NCI-H2029 (cell line): ENCODE measurements at regions not wholly inside any gene's neighbourhood (a gene's known extent, or its start where the extent isn't known, plus 50 kb on each side); places are given as distances from the start of the nearest gene placed in this dataset.
A peak's percentile ranks its signal among the peaks of the same experiment; 100 is the strongest.
"Not testable (repeated sequence)": the region's sequence is repeated elsewhere in the genome, so short reads cannot be mapped to it uniquely, and the experiment has no call there.

Experiments
- DNase-seq: peaks from one replicate; lab custom pipeline; 2025; lab: John Stamatoyannopoulos, UW

DNA sequence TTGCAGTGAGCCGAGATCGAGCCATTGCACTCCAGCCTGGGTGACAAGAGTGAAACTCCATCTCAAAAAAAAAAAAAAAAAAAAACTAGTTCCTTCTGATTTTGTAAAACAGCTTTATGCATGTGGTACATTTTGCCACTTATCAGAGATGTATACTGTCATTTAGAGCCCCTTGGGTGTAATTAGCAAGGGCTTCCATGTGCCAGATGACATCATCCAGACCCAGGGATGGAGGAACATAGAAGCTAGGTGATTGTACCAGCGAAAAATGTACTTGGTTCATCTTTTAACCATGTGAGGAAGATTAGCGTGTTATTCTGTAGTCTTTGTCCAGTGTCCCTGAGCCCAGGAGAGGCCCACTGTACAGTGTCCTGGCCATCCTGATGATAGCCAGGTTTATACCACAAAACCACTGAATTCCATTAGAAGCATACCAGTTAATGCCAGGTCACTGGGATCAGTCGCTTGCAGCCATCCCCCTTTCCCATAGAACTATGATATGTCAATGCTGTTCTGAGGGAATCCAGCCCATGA is 239.3 kb upstream of the SGCD start:
- no peak for DNase-seq

DNA sequence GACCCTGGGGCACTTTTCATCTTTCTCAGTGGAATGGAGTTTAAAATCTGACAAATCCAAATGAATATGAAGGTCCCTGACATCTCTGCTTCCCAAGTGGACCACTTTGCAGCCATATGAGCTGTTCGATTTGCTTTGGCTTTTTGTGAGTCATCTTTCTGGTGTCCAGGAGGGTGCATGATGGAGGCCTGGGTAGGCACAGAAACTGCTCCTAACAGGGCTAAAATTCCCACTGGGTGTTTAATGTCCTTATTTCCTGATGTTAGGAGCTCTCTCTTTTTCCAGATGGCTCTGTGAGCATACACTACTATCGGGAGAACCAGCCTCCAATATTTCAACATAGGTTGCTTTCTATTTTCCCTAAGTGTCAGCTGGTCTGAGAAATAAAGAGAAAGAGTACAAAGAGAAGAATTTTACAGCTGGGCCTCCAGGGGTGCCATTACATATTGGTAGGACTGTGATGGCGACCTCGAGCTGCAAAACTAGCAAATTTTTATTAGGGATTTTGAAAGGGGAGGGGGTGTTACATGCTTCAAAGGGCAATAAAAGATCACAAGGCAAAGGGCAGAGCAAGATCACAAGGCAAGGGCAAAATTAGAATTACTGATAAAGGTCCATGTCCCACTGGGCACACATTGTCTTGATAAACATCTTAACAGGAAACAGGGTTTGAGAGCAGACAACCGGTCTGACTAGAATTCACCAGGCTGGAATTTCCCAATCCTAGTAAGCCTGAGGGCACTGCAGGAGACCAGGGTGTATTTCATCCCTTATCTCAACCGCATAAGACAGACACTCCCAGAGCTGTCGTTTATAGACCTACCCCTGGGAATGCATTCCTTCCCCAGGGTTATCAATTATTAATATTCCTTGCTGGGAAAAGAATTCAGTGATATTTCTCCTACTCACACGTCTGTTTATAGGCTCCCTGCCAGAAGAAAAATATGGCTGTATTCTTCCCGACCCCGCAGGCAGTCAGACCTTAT is 236.7 kb upstream of the SGCD start:
- not testable (repeated sequence) for DNase-seq

DNA sequence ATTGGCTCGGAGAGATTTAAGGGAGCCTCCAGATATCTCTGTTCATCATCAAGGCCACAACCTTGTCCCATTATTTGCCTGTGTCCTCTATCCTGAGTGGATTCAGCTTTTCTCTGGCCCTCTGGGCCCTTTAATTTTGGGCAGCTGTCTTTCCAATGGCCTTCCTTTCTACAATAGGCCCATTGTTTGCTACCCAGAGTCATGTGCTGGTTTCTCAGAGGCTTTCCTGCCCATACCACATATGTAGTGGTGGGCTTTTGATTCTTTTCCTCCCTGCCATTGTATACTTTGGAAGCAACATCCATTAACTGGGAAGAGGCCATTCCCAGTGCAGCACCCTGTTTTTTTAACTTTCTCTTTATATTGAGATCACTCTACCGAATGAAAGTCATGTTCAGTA is 233.9 kb upstream of the SGCD start:
- DNase-seq, result no peak

DNA sequence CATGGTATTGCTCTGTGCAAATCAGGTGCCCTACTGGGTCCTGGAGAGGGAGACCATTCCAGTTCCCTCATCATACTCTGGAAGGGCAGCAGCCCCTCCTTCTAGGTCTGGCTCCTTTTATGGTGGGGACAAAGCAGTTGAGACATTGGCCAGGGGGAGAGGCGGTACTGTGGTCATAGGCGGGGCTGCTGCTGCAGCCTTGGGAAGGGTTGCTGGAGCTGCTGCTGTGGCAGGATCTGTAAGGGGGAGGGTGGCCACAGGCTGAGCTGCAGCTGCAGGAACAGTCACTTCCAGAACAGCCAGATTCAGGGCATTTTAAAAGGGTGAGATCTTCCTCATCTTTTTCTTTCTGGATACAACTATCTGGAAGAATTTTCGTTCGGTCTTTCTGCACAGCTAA is 233.0 kb upstream of the SGCD start:
- no peak for DNase-seq

DNA sequence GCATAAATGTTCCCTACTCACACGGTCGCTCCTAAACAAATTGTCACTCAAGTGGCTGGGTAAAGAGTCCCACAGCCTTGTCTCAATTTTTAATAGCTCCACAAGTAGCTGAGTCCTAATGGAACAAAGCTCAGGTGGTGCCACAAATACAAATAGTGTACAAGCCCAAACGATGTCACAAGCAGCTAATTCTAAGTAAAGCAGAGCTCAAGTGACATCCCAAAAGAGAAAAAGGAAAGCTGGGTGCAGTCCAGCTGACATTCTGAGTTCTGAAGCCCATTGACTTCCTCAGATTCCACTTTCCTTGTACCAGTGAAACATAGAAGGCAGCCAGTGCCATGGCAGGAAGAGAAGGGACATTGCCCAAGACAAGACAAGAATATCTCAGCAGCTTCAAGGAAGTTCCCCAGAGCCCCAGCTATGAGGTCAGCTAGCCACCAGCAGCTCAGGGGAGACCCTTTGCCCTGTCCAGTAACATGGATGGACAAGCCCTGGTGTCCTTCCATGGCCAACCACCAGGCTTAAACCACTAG is 231.2 kb upstream of the SGCD start:
- no peak for DNase-seq

DNA sequence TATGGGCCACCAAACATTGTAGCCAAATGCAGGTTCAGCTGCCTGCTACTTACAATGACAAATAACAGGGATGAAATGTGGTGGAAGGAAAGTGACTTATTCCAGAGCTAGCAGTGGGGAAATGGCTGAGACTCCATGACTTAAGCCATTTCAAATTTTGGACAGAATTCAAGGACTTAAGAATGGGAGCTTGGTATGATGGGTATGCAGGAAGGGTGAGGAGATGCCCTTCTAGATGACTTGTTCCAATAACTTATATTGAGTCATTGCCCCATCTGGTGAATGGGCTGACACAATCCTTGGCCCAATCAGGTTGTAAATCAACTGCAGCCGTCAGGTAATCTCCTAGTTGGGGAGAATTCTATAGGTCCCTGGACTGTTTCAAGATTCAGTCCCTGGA is 230.7 kb upstream of the SGCD start:
- DNase-seq, result no peak

DNA sequence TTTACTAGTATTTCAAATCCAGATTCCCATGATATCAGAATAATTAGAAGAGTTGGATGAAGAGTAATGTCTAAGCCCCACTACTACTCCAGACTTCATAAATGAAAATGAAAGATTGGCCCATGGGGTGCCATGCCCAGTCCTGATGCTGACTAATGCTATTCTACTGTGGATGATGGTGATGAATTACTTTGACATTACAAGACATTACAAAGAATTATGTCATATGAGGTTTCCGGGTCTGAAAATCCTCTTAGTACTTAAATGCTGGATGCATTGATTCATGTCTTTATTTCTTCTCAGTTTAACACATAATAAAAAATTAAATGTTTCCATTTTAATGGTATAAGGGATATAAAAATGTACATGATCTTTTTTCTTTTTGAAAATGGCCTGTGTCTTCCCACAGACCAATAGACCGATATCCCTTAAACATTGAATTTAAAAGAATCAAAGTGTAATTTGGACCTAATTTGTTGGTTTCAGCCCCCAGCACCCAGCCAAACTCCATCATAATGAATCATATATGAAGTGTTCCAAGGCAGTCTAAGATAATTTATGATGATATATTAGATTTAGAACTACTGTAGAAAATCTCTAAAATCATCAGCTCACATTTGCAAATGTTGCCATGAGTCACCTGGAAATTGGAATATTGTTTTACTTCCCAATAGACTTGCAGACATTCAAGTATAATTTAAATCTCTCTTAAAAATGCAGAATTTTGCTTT is 223.6 kb upstream of the SGCD start:
- DNase-seq, result no peak

DNA sequence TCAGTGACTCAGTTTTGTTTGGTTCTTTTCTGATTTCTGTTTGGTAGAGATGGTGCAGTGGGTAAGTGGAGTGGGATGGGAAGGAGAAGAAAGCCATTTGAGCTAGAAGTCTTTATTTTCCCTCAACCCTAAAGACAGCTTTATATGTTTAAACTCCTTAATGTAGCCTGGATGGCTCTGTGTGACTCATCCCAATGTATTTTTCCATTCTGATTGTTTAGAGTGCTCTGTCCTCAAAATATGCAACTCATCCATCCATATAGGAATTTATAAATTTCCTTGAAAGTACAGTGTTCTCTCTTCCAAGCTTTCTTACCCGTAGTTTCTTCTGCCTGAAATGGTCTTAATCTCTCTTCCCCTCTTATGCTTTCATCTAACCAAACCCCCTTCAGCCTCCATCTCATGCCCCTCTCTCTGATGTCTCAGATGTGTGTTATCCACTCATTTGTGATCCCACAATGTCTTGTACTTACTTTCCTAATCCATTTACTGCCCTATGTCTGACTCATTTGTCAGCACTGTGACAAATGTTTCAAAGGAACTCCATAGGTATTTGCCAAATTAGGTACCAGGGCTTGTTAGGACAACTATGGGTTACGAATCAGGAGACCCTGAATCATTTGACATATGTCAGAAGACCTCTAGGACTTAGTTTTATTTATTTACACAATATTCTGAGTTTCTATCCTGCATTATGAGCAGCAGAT is 217.5 kb upstream of the SGCD start:
- DNase-seq, result no peak

DNA sequence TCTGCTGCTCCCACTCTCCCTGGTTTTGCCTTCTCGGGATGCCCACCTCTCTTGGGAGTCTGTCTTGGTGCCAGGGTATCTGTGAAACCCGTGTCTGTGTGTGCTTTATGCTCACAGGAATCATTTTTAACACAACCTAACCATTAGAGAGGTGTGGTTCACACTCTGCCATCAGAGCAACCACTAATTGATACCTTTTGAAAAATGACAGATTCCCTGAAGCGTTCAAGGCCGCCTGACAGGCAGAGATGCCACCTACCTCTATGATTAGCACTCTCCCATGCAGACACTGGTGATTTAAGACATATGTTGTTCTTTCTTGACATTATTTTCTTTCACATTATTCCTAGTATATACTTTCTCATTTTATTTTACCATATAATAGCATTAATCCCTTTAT is 207.3 kb upstream of the SGCD start:
- DNase-seq, result no peak

DNA sequence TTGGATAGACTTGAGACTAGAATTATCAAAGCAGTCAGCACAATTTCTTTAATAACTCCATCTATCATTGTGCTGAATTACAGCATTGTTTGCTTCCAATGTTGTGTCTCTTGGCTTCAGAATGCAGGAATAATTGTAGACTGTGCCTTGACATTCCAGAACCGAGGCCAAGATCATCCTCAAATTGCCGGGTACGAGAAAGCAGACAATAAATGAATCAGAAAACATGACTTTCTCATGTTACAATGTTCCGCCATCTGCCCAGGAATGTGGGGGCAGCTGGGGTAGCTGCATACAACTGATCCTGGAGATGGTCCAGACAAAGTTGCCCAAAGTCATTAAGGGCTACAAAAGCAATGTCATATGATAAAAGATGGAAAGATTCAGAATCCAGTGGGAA is 206.2 kb upstream of the SGCD start:
- DNase-seq, result no peak

DNA sequence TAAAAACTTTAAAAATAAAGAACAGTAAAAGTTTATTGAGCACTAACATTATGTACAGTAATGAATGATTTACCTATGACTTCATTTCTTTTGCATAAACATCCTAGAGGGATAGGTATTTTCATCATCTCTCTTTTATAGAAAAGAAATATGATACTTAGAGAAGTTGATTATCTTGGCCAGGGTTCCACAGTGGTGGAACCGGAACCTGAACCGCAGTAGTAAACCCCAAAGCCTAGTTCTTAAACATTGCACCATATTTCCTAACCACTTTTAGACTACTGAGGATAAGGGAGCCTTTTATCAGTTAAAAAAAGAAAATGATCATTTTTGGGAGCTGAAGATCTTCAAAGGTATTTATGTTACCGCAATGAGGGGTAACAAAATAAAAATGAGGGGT is 205.7 kb upstream of the SGCD start:
- peak; percentile 32 for DNase-seq

DNA sequence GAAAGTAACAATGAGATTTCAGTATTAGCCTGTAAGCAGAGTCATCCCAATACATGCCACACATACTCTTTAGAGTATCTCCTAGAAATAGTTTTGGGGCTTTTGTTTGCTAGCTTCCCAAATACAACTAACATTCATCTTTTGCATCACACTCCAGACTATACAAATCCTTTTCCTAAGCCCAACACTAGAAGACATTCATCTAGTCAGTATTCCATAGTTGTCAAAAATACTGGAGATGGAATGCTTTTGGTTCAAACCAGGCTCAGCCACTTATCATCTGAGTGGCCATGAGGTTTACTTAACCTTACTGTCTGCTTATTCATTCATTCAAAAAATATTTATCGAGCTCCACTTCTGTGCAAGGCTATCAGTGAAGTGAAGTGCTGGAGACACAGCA is 205.1 kb upstream of the SGCD start:
- DNase-seq, result no peak

DNA sequence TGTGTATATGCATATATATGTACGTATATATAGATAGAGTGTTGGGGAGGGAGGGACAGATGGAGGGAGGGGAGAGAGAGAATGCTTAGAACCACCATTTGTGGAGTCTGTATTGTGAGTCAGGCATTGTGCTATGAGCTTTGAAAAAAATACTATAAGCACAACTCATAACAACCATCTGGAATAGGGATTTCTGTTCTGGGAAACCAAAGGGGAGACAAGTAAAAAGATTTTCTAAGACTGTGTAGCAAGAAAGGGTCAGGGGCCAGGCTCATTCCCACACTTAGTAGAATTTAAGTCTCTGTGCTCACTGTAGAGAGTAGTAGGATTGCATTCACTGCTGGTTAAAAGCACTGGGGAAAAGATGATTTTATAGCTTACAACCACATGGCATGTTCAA is 202.3 kb upstream of the SGCD start:
- no peak for DNase-seq

DNA sequence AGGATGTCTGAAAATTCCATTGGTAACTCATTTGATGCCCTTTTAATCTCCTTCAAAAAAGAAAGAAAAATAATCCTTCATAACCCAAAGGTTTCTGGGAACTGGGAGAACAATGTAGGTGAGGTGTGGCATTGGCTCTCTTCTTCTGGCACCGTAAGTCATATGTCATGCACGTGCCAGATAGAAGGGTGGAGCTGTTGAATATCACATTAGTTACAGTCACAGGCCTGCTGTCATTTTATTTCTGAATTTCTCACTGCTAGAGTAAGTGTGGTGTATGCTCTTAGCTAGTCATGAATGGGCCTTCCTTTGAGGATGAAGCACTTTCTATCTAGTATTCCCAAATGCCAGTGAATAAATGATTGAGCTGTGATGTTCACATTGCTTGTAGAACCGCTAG is 201.8 kb upstream of the SGCD start:
- DNase-seq, result no peak

DNA sequence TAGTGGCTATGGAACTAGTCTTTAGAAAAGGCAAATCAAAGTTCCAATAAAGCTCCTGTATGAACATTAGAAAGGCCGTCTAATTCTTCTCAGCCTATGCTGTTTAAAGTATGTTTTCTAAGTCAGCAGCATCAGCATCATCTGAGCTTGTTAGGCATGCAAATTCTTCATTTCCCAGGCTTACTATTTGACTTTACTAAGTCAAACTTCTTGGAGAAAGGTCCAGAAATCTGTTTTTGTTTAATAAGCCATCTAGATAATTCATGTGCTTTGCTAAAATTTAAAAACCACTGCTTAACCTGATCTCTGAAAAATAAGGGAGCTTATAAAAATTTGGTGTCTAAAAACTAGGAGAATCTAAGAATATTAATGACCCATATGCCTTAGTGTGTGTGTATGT is 200.2 kb upstream of the SGCD start:
- no peak for DNase-seq

DNA sequence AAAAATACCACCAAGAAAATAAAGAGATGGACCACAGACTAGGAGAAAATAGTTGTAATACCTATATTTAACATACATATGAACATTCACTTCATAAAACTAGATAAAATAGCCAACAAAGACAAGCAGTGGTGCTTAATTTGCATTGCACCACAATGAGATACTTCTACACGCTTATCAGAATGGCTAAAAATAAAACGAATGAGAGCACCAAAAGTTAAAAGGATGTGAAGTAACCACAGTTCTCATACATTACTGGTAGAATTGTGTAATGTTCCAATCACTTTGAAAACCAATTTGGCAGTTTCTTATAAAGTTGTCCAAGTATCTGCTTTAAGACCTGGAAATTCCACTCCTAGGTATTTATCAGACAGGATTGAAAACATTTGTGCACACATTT is 198.9 kb upstream of the SGCD start:
- no peak for DNase-seq

DNA sequence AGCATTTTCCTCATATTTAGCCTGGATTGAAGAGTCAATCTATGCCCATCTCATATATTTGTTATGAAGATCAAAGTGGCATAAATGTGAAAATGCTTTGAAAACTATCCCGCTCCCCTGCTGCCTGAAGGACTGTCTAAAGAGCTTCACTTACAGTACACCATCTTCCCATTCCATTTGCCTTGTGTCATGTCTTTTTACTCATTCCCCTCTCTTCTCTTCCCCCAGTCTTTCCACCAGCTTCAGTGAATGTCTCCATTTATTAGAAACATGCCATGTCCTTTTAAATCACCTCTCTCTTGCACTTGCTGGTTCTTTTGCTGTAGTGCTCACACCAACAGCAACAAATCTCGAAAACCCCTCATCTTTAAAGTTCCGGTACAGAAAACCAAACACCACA is 192.7 kb upstream of the SGCD start:
- no peak for DNase-seq

DNA sequence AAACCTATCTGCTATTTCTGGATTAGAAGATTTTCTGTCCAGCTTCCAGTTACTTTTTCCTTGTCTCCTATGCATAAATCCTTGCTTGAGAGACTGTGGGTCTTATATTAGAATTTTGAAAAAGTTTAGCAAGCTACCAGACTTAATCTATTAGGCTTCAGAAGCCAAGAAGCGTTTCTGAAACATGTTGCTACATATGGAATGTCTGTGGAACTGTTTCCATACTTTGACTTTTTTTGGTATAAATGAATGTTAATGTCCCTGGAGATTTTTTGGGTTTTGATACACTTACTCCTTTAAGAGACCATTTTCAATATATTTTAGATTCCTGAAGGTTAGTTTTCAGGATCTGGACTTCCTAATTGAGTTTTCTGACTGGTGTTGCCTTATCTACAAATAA is 191.4 kb upstream of the SGCD start:
- no peak for DNase-seq

DNA sequence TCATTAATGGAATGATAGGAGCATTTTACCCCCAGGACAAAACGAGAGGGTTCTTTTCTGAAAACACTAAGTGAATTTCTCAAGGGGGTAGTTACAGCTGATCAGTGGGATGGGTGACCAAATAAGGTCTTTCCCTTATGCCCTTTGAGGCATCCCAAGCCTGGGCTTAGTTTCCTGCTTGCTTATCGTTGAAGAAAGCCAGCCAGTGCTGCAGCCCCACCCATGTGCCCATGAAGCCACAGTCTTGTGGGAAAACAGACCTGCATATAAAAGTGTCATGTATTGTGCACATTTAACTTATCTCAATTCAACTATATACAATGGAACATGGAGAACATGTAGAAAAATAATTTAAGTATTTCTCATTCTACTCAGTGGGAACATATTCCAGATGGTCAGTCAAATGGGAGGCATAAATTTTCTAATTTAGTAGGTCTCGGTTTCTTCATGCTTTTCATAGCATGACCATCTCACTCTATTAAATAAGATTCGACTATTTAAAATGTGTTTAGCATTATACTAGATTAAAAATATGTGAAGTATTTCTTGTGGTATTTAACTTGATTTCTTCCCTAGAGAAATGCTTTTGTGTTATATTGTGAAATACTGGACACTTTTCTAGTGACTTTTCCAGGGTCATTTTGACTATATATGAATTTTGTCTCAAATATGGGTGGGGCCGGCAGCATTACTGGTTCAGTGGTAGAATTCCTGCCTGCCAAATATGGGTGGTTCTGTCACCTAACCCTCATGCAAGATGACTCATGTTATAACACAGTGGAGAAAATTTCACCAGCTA is 189.7 kb upstream of the SGCD start:
- DNase-seq, result no peak

DNA sequence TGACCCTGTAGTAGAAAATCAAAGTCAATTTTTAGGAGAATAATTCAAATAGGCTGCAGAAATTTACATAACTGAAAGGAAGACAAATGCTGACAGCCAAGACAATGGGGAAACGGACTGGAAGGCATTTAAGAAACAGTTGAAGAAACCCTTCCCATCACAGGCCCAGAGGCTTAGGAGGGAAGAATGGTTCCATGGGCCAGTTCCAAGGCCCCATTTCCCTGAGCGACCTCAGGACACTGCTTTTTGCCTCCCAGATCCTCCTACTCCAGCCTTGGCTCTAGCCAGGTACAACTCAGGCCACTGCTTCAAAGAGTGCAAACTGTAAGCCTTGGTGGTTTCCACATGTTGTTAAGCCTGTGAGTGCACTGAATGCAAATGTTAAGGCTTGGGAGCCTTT is 184.1 kb upstream of the SGCD start:
- DNase-seq, result no peak

DNA sequence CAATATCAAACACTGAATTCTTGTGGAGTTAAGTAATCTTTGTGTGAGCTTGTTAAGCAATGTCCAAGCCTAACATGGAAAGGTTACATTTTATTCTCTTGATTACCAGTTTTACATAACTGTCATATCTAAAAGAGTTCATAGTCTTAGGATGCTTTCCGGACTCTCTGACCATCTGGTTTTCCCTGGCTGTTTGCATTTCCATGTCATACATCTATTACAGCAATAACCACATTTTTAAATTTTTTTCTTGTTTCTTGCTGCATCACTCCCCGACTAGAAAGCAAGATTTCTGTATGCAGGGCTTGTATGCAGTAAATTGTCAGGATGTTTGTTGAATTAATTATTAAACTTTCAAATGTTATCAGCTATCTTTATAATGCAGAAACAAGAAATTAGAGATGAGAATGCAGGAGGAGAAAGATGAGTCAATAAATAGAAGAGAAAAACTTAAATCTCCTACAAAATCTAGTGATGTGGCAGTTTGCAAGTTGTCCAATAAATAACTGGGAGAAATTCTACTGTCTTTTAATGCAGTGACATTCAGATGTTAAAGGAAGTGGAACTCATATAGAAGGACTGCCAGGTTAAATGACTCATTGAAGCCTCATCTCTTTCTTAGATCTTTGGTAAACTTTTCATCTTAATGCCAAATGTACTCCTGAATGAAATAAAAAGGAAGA is 179.6 kb upstream of the SGCD start:
- DNase-seq, result no peak
